ENCODE measurements at regions not wholly inside any gene's neighbourhood (a gene's known extent, or its start where the extent isn't known, plus 50 kb on each side); places are given as distances from the start of the nearest gene placed in this dataset.
"Not testable (repeated sequence)": the region's sequence is repeated elsewhere in the genome, so short reads cannot be mapped to it uniquely, and the experiment has no call there.

DNA sequence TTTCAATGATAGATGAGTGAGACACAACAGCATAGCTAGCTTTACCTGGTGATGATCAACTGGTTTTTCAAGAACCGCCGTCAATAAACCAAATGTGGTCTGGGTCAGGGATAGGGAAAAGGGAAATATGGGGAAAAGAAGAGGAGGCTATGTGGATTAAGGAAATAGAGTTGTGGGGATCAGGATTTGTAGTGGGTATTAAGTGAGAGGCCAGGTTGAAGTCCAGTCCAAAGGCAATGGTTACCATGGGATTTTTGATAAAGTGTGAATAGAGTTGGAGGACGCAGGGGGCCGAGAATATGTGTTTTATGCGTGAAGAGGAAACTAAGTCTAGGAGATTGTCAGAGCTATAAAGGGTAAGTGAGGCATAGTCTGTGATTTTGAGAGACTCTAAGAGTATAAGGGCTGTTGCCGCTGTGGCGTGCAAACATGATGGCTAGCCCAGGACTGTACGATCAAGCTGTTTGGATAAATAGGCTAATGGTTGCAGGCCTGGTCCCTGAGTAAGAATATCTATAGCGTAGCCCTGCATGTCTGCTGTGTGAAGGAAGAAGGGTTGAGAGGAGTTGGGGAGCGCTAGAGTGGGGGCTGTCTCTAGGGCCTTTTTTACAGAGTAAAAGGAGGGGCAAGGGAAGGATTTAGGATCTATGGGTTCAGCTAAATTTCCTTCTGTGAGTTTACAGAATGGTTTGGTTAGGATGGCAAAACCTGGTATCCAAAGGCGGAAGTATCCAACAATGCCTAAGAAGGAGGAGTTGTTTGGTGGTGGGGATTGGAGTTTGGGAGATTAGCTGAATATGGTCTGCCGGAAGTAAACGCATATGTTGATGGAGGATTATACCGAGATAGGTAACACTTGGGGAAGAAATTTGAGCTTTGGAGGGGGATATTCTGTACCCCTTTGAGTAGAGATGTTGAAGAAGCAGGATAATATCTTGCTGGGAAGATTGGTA lies 749.7 kb upstream of the ADGRB3 start:
- no peak for TF ChIP-seq CTCF (IDR thresholded peaks at IDR 0.05)
- no peak overlapping the region for H3K27ac ChIP-seq

GRCh38 chr6:67884442-67884841 lies 750.6 kb upstream of the ADGRB3 start:
- TF ChIP-seq ZFX (IDR thresholded peaks at IDR 0.05; ENCODE audit: borderline replicate concordance) (no peak), CTCF (IDR thresholded peaks at IDR 0.05) (no peak)
- H3K27ac ChIP-seq = no peak overlapping the region

DNA sequence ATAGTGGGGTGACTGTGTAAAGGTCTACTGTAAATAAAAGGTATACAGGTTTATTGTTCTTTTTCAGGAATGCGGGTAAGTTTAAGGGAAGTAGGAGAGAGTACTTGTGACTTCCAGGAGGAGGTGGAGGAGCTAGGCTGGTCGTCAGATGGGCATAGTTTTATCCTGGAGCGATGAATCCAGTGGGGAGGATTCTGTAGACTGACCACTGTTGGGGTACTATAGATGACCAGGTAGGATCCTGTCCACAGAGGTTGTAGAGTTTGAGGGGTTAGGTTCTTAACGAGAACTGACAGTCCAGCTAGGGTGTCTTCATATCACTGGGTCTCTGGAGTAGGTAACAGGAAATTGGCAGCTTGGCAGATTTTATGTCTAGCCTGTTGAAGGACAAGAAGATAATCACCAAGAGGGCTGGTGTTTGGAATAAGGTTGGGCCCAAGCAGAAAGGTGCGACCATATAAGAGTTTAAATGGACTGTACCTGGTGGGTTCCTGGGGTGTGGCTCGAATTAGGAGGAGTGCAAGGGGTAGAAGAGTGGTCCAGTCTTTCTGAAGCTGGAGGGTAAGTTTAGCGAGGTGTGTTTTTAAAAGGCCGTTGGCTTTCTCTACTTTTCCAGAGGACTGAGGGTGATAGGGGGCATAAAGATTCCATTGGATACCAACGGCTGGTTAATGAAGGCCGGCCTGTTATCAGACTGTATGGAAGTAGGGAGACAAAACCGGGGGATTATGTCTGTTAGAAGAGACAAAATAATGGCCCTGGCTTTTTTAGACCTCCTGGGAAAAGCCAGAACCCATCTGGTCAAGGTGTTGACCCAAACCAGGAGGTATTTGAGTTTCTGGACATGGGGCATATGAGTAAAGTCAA lies 751.3 kb upstream of the ADGRB3 start:
- H3K27ac ChIP-seq = no peak overlapping the region
- TF ChIP-seq CTCF (IDR thresholded peaks at IDR 0.05) (no peak), ZFX (IDR thresholded peaks at IDR 0.05; ENCODE audit: borderline replicate concordance) (no peak)

- H3K27ac ChIP-seq = no peak overlapping the region
- TF ChIP-seq ZFX (IDR thresholded peaks at IDR 0.05; ENCODE audit: borderline replicate concordance) (no peak), CTCF (IDR thresholded peaks at IDR 0.05) (no peak)
These were observed 752.4 kb upstream of the ADGRB3 start for GRCh38 chr6:67882436-67883311.

GRCh38 chr6:67881706-67882065 lies 753.4 kb upstream of the ADGRB3 start:
- no peak overlapping the region for H3K27ac ChIP-seq
- TF ChIP-seq CTCF (IDR thresholded peaks at IDR 0.05) (no peak), ZFX (IDR thresholded peaks at IDR 0.05; ENCODE audit: borderline replicate concordance) (no peak)

DNA sequence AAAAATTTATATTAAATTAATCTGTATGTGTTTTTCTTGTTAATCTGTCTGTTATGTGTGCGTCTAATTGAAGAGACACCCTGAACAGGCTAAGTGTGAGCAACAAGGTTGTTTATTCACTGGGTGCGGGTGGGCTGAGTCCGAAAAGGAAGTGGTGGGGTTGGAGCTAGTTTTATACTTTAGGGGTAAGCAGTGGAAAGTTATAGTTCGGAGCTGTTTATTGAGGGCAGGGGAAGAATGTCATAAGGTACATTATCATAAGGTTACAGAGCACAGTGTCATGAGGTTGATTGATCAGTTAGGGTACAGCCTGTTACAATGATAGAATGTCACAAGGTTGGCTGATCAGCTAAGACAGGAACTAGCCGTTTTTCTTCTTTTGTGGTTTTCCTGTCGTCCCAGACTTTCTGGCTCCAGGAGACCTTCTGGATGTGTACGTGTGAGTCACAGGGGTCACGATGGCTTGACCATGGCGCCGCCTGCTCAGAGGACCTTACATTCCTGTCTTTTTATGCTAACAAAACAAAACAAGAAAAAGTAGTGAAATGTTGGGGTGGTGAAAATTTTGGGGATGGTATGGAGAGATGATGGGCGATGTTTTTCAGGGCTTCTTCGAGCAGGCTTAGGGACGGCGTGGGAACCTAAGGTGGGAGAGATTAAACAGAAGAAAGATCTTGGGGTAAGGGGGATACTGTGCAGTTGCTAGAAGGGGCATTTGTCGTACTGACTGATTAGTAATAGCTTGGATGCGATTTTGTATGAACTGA lies 754.0 kb upstream of the ADGRB3 start:
- TF ChIP-seq ZFX (IDR thresholded peaks at IDR 0.05; ENCODE audit: borderline replicate concordance) (no peak), CTCF (IDR thresholded peaks at IDR 0.05) (no peak)
- no peak overlapping the region for H3K27ac ChIP-seq

DNA sequence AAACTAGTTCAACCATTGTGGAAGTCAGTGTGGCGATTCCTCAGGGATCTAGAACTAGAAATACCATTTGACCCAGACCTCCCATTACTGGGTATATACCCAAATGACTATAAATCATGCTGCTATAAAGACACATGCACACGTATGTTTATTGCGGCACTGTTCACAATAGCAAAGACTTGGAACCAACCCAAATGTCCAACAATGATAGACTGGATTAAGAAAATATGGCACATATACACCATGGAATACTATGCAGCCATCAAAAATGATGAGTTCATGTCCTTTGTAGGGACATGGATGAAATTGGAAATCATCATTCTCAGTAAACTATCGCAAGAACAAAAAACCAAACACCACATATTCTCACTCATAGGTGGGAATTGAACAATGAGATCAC lies 754.7 kb upstream of the ADGRB3 start:
- not testable (repeated sequence) for H3K27ac ChIP-seq

DNA sequence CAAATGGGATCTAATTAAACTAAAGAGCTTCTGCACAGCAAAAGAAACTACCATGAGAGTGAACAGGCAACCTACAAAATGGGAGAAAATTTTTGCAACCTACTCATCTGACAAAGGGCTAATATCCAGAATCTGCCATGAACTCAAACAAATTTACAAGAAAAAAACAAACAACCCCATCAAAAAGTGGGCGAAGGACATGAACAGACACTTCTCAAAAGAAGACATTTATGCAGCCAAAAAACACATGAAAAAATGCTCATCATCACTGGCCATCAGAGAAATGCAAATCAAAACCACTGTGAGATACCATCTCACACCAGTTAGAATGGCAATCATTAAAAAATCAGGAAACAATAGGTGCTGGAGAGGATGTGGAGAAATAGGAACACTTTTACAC lies 755.2 kb upstream of the ADGRB3 start:
- not testable (repeated sequence) for H3K27ac ChIP-seq

DNA sequence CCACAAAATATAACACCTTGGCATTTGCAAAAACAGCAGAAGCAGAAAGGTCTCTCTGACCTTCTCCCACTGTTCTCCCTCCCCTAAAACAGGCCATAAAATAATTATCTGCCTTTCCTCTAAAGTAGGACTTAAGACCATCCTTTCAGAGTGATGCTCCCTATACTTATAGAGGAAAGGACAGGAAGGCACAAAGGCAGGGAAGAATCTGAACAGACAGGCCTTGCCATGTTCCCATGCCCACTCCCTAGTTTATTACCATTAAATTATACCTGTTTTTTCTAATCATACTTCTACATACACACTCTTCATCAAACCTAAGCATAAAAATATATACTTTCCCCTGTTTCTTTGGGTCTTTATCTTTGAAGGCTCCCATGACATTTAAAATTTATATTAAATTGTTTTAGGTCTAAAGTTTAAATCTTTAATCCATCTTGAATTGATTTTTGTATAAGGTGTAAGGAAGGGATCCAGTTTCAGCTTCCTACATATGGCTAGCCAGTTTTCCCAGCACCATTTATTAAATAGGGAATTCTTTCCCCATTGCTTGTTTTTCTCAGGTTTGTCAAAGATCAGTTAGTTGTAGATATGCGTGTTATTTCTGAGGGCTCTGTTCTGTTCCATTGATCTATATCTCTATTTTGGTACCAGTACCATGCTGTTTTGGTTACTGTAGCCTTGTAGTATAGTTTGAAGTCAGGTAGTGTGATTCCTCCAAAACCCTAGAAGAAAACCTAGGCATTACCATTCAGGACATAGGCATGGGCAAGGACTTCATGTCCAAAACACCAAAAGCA lies 755.8 kb upstream of the ADGRB3 start:
- not testable (repeated sequence) for H3K27ac ChIP-seq

DNA sequence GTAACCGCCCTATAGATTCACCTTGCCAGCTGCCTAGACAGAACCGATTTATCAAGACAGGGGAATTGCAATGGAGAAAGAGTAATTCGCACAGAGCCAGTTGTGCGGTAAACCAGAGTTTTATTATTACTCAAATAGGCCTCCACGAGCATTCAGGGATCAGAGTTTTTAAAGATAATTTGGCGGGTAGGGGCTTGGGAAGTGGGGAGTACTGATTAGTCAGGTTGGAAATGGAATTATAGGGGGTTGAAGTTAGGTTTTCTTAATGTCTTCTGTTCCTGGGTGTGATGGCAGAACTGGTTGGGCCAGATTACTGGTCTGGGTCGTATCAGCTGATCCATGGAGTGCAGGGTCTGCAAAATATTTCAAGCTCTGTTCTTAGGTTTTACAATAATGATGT lies 756.9 kb upstream of the ADGRB3 start:
- not testable (repeated sequence) for H3K27ac ChIP-seq
